ENCODE measurements at regions not wholly inside any gene's neighbourhood (a gene's known extent, or its start where the extent isn't known, plus 50 kb on each side); places are given as distances from the start of the nearest gene placed in this dataset.

DNA sequence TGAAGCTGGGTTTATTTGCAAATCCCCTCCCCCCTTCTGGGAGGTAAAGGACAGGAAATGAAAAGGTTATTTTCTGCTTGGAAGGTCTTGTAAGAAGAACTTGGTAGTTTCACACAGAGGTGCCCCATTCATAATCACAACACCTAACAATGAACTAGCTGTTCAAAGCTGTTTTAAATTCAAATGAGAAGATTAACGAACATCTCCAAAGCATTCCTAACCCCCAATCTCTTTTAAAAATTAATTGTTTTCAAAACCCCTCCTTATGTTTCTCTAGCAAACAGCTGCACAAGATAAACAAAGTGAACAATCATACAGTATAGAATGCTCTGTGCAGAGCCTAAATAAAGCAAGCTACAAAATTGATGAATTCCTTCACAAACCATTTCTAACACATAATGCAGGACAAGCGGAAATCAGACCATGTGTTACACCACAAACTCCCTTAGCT, 271.4 kb downstream of the SATB2 start:
- TF ChIP-seq, protein P1, sequence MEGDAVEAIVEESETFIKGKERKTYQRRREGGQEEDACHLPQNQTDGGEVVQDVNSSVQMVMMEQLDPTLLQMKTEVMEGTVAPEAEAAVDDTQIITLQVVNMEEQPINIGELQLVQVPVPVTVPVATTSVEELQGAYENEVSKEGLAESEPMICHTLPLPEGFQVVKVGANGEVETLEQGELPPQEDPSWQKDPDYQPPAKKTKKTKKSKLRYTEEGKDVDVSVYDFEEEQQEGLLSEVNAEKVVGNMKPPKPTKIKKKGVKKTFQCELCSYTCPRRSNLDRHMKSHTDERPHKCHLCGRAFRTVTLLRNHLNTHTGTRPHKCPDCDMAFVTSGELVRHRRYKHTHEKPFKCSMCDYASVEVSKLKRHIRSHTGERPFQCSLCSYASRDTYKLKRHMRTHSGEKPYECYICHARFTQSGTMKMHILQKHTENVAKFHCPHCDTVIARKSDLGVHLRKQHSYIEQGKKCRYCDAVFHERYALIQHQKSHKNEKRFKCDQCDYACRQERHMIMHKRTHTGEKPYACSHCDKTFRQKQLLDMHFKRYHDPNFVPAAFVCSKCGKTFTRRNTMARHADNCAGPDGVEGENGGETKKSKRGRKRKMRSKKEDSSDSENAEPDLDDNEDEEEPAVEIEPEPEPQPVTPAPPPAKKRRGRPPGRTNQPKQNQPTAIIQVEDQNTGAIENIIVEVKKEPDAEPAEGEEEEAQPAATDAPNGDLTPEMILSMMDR (conservative IDR thresholded peaks at IDR 0.05), result no peak
- TF ChIP-seq EZH2 (IDR thresholded peaks at IDR 0.05; ENCODE audit: low read depth), result no peak

Measured in PC-9 (cell line).